Ishikawa (cell line): ENCODE measurements at regions not wholly inside any gene's neighbourhood (a gene's known extent, or its start where the extent isn't known, plus 50 kb on each side); places are given as distances from the start of the nearest gene placed in this dataset.

Source experiments
- CEBPB ChIP-seq: IDR thresholded peaks from 2 replicates; pipeline ENCODE4 v1.6.1; 2012
- CREB1 ChIP-seq: IDR thresholded peaks from 2 replicates; pipeline ENCODE4 v1.6.1; 2012; ENCODE audit warnings: low read depth
- EGR1 ChIP-seq: IDR thresholded peaks from 2 replicates; pipeline ENCODE4 v1.6.1; 2012
- EP300 ChIP-seq: IDR thresholded peaks from 2 replicates; pipeline ENCODE4 v1.6.1; 2012; ENCODE audit warnings: borderline replicate concordance
- FOXM1 ChIP-seq: IDR thresholded peaks from 2 replicates; pipeline ENCODE4 v1.6.1; 2012; ENCODE audit warnings: low read depth, borderline replicate concordance
- NFIC ChIP-seq: IDR thresholded peaks from 2 replicates; pipeline ENCODE4 v1.6.1; 2012
- RAD21 ChIP-seq: IDR thresholded peaks from 2 replicates; pipeline ENCODE4 v1.6.1; 2012; ENCODE audit warnings: low read depth
- TAF1 ChIP-seq: IDR thresholded peaks from 2 replicates; pipeline ENCODE4 v1.6.1; 2012; ENCODE audit warnings: low read depth, mild to moderate bottlenecking
- TCF12 ChIP-seq: IDR thresholded peaks from 2 replicates; pipeline ENCODE4 v1.6.1; 2012; ENCODE audit warnings: low read depth
- TEAD4 ChIP-seq: IDR thresholded peaks from 2 replicates; pipeline ENCODE4 v1.6.1; 2012
- USF1 ChIP-seq: IDR thresholded peaks from 2 replicates; pipeline ENCODE4 v1.6.1; 2012
- YY1 ChIP-seq: IDR thresholded peaks from 2 replicates; pipeline ENCODE4 v1.6.1; 2012; ENCODE audit warnings: low read depth
- ZBTB7A ChIP-seq: IDR thresholded peaks from 2 replicates; pipeline ENCODE4 v1.6.1; 2012; ENCODE audit warnings: low read depth
- TF ChIP-seq, protein P1 (sequence below): IDR thresholded peaks from 2 replicates; pipeline ENCODE4 v1.6.1; 2012
- TF ChIP-seq, protein P2 (sequence below): IDR thresholded peaks from 2 replicates; pipeline ENCODE4 v1.6.1; 2012; ENCODE audit warnings: low read depth, mild to moderate bottlenecking

DNA sequence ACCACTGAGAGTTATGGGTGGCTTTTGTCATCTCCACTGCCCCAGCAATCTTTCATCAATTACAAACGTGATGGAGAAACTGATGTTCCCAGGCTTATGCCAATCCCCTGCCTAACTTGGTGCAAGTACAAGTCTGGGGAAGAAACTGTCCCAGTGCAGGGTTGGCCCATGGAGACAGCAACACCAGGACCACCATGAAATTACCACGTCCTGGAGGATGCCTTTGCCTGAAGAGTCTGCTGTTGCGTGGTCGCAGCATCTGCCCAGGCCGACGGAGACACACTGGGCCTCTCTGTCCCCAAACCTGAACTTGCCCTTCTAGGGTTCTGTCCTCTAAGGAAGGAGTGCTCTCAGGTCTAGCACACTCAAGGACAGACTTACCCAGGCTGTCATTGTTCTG is 496.8 kb upstream of the RAB6C start:
- TF ChIP-seq TCF12 = no peak
- TF ChIP-seq, protein P1, sequence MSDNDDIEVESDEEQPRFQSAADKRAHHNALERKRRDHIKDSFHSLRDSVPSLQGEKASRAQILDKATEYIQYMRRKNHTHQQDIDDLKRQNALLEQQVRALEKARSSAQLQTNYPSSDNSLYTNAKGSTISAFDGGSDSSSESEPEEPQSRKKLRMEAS = no peak
- TF ChIP-seq, protein P2, sequence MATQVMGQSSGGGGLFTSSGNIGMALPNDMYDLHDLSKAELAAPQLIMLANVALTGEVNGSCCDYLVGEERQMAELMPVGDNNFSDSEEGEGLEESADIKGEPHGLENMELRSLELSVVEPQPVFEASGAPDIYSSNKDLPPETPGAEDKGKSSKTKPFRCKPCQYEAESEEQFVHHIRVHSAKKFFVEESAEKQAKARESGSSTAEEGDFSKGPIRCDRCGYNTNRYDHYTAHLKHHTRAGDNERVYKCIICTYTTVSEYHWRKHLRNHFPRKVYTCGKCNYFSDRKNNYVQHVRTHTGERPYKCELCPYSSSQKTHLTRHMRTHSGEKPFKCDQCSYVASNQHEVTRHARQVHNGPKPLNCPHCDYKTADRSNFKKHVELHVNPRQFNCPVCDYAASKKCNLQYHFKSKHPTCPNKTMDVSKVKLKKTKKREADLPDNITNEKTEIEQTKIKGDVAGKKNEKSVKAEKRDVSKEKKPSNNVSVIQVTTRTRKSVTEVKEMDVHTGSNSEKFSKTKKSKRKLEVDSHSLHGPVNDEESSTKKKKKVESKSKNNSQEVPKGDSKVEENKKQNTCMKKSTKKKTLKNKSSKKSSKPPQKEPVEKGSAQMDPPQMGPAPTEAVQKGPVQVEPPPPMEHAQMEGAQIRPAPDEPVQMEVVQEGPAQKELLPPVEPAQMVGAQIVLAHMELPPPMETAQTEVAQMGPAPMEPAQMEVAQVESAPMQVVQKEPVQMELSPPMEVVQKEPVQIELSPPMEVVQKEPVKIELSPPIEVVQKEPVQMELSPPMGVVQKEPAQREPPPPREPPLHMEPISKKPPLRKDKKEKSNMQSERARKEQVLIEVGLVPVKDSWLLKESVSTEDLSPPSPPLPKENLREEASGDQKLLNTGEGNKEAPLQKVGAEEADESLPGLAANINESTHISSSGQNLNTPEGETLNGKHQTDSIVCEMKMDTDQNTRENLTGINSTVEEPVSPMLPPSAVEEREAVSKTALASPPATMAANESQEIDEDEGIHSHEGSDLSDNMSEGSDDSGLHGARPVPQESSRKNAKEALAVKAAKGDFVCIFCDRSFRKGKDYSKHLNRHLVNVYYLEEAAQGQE = no peak
- no peak for TF ChIP-seq CEBPB

GRCh38 chr2:129483366-129483765 is 496.1 kb upstream of the RAB6C start:
- TF ChIP-seq TAF1 (no peak), CREB1 (no peak), USF1 (no peak)

DNA sequence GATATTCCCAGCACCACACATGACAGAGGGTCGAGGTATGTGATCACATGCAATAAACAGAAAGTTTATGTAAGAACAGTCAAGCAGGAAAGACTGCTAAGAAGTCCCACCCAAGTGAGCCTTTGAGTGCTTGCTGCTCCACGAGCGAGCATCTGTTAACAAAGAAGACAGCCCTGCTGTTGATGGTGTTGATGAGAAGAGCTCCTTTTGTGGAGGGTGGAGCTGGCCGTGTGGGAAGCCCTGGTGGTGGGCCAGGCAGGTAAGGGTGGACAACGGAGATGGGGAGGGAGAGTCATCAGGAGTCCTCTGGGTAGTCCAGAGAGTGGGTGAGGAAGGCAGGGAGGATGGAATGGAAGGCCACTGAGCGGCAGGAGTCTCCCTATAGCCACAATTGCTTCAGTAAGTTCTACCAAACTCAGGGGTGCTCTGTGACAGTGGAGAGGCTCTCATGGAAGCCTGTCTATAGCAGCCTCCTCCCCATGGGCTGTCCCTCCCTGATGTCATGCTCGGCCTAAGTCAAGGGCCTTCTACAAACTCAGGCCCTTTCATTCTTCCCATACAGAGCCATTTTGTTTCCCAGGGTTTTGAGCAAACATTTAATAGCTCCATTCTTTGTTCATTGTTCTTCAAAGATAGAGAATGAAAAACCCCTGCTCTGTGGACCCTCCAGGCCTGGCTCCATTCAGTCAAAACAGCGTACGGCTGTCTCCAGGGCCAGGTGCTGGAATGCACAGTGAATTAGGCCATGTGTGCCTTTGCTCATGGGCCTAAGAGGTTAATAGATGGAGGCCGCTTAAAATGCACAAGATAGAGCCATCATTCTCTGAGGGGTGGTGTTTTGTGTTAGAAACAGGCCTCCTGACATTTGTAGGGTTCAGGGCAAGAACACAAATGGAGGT is 494.2 kb upstream of the RAB6C start:
- TF ChIP-seq YY1 = no peak
- no peak for TF ChIP-seq FOXM1
- no peak for TF ChIP-seq TCF12
- TF ChIP-seq RAD21 = no peak
- TF ChIP-seq CEBPB = no peak
- TF ChIP-seq TAF1 = no peak
- TF ChIP-seq NFIC = no peak
- TF ChIP-seq, protein P2 = no peak
- no peak for TF ChIP-seq TEAD4
- no peak for TF ChIP-seq EGR1
- TF ChIP-seq EP300 = no peak
- TF ChIP-seq USF1 = no peak
- TF ChIP-seq, protein P1 = no peak
- no peak for TF ChIP-seq ZBTB7A
- TF ChIP-seq CREB1 = no peak

DNA sequence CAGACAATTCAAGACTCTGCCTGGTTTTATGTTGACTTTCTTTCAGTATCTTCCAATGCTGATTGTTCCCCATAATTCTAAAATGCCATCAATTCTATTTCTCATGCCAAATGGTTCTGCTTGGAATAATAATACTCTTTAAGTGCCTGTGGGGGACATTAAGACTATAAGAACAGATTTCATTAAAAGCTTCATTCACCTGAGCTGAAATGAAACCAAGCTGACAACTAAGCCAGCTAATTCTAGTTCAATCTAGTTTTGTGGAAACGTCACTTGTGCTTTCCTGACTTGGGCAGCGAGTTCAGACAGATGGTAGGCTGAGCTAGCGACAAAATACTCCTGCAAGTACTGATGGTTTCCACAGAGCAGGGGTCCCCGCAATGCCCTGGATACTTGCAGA is 491.1 kb upstream of the RAB6C start:
- no peak for TF ChIP-seq YY1
- no peak for TF ChIP-seq TCF12
- TF ChIP-seq, protein P1 = no peak
- TF ChIP-seq USF1 = no peak
- no peak for TF ChIP-seq ZBTB7A
- no peak for TF ChIP-seq TEAD4
- TF ChIP-seq EP300 = no peak
- TF ChIP-seq FOXM1 = no peak
- TF ChIP-seq, protein P2 = no peak
- TF ChIP-seq CEBPB = no peak
- no peak for TF ChIP-seq NFIC
- no peak for TF ChIP-seq RAD21
